Caco-2 (cell line): ENCODE measurements at regions not wholly inside any gene's neighbourhood (a gene's known extent, or its start where the extent isn't known, plus 50 kb on each side); places are given as distances from the start of the nearest gene placed in this dataset.

ENCODE experiments used
- BruUV-seq: library from RNA; stranded (reverse); fragments of 400-500 nt; replicated peaks from 2 replicates; lab custom pipeline; 2021; lab: Mats Ljungman, UMichigan
- CTCF ChIA-PET: fragments of 300-600 bp; sonication (Branson Sonifier 250); formaldehyde crosslinking; loops from one replicate; lab custom pipeline; 2022; ENCODE audit warnings: antibody characterized with exemption; lab: Charles Lee
- POLR2A ChIA-PET: fragments of 300-600 bp; sonication (Branson Sonifier 250); formaldehyde crosslinking; loops from one replicate; lab custom pipeline; 2022; ENCODE audit warnings: antibody characterized with exemption; lab: Charles Lee
- DNase-seq, 2 experiments: peaks; one replicate each; pipeline versions ENCODE4 v3.0.0 to v3.0.0-alpha.2; 2020 to 2022
- H3K27me3 ChIP-seq: replicated peaks from 2 replicates; pipeline ENCODE4 v1.6.0; 2011; ENCODE audit warnings: low read length; ENCODE audit not compliant: control insufficient read depth, insufficient read depth
- H3K36me3 ChIP-seq: 2 replicates; pipeline ENCODE4 v1.5.1; 2011; ENCODE audit warnings: low read length; ENCODE audit not compliant: control insufficient read depth, insufficient read depth
- H3K4me1 ChIP-seq: fragments of 250-450 bp; sonication (Bioruptor Pico); 2 replicates; pipeline ENCODE4 v1.5.1; 2020; ENCODE audit warnings: mild to moderate bottlenecking
- H3K4me3 ChIP-seq: 2 replicates; pipeline ENCODE4 v1.5.1; 2011; ENCODE audit warnings: low read depth, mild to moderate bottlenecking, control low read depth, low read length
- H3K9me3 ChIP-seq: fragments of 250-450 bp; sonication (Bioruptor Pico); 2 replicates; pipeline ENCODE4 v1.5.1; 2020; ENCODE audit warnings: mild to moderate bottlenecking, moderate library complexity
- H3K27ac Mint-ChIP-seq: one replicate; pipeline ENCODE4 v1.8.0; 2022; ENCODE audit warnings: mixed read lengths; ENCODE audit not compliant: unreplicated experiment
- H3K27me3 Mint-ChIP-seq: one replicate; pipeline ENCODE4 v1.8.0; 2022; ENCODE audit warnings: mixed read lengths; ENCODE audit not compliant: insufficient read depth, unreplicated experiment
- H3K36me3 Mint-ChIP-seq: one replicate; pipeline ENCODE4 v1.8.0; 2022; ENCODE audit warnings: mild to moderate bottlenecking, mixed read lengths; ENCODE audit not compliant: insufficient read depth, unreplicated experiment
- H3K4me1 Mint-ChIP-seq: one replicate; pipeline ENCODE4 v1.8.0; 2022; ENCODE audit warnings: low read depth, mixed read lengths; ENCODE audit not compliant: unreplicated experiment
- H3K4me3 Mint-ChIP-seq: one replicate; pipeline ENCODE4 v1.8.0; 2022; ENCODE audit warnings: mild to moderate bottlenecking, moderate library complexity, mixed read lengths; ENCODE audit not compliant: unreplicated experiment
- H3K9me3 Mint-ChIP-seq: one replicate; pipeline ENCODE4 v1.8.0; 2022; ENCODE audit warnings: mixed read lengths; ENCODE audit not compliant: unreplicated experiment
- intact Hi-C: fragments of 100-400 bp; cut with micrococcal nuclease; formaldehyde crosslinking; loops from one replicate; pipeline ENCODE4 v1.10.0; 2022; ENCODE audit not compliant: unreplicated experiment
- TF ChIP-seq, protein P1 (sequence below), 2 experiments: fragments of 200-600 bp in 1 of 2; IDR thresholded peaks; 1 replicate in 1 of 2; 2 replicates in 1 of 2; pipeline versions ENCODE4 v1.5.1 to v1.8.0; 2011 to 2022; ENCODE audit warnings: antibody characterized with exemption in 1 of 2, control low read depth in 1 of 2, inconsistent platforms in 1 of 2, low read depth in 1 of 2, low read length in 1 of 2, mild to moderate bottlenecking in 1 of 2, moderate library complexity in 1 of 2; ENCODE audit not compliant: insufficient read depth in 1 of 2, severe bottlenecking in 1 of 2, unreplicated experiment in 1 of 2

- Histone ChIP-seq H3K27me3 (no peaks in the 10 kb centered on the region; the same call in 1 of the 2 replicates), H3K4me3 (peak overlapping the region; percentile 41), H3K36me3 (no peaks in the 10 kb centered on the region), H3K4me1 (peaks cover 5% of the 10 kb centered on the region; the same call in 1 of the 2 replicates), H3K9me3 (no peaks in the 10 kb centered on the region)
- ChIA-PET POLR2A (interaction anchor here (0.6 kb wide), 3 partner anchors 46 to 115 kb away, joined by 3 to 7 read pairs (median 4); no protein-coding TSS in a partner anchor), CTCF (interaction anchor here (0.5 to 2.2 kb wide), 3 partner anchors 56 to 113 kb away, joined by 4 to 14 read pairs (median 6); no protein-coding TSS in a partner anchor)
- H3K4me3 Mint-ChIP-seq: peak overlapping the region; percentile 68
- peaks cover 9% of the 10 kb centered on the region for H3K27me3 Mint-ChIP-seq
- intact Hi-C loops: loop anchor here (10.0 kb wide), 1 partner anchor 279 kb away; no protein-coding TSS in a partner anchor
- DNase-seq: no peak
- TF ChIP-seq, protein P1, sequence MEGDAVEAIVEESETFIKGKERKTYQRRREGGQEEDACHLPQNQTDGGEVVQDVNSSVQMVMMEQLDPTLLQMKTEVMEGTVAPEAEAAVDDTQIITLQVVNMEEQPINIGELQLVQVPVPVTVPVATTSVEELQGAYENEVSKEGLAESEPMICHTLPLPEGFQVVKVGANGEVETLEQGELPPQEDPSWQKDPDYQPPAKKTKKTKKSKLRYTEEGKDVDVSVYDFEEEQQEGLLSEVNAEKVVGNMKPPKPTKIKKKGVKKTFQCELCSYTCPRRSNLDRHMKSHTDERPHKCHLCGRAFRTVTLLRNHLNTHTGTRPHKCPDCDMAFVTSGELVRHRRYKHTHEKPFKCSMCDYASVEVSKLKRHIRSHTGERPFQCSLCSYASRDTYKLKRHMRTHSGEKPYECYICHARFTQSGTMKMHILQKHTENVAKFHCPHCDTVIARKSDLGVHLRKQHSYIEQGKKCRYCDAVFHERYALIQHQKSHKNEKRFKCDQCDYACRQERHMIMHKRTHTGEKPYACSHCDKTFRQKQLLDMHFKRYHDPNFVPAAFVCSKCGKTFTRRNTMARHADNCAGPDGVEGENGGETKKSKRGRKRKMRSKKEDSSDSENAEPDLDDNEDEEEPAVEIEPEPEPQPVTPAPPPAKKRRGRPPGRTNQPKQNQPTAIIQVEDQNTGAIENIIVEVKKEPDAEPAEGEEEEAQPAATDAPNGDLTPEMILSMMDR (IDR thresholded peaks at IDR 0.05; ENCODE audit: insufficient read depth in 1 of 2, low read depth in 1 of 2, low read length in 1 of 2, severe bottlenecking in 1 of 2, unreplicated experiment in 1 of 2): no peak
- no peaks in the 10 kb centered on the region for H3K9me3 Mint-ChIP-seq
- H3K36me3 Mint-ChIP-seq: no peaks in the 10 kb centered on the region
- BruUV-seq: no TSS peak
- no peak overlapping the region for H3K27ac Mint-ChIP-seq
- H3K4me1 Mint-ChIP-seq: no peaks in the 10 kb centered on the region
Observed at GRCh38 chr12:4164188-4164558, 109.4 kb upstream of the CCND2 start.

DNA sequence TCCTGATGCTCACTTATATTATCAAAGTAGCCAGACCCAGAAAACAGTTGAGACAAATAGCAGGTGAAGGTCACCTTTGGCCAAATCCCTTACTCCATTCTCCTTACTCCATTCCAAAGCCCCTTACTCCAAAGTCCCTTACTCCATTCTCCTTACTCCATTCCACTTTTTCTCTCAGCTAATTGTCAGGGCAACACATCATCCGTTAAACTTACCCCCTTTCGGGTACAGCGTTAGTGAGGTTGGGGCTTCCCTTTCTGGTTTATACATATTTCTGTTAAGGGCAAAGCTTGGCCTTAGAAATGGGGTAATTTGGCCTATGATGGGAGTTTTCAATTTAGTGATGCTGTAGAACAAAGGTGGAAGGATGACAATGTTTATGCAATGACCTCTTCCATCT is 111.8 kb upstream of the CCND2 start:
- no peaks in the 10 kb centered on the region for H3K9me3 Mint-ChIP-seq
- TF ChIP-seq, protein P1 (IDR thresholded peaks at IDR 0.05; ENCODE audit: insufficient read depth in 1 of 2, low read depth in 1 of 2, low read length in 1 of 2, severe bottlenecking in 1 of 2, unreplicated experiment in 1 of 2): no peak
- no peaks in the 10 kb centered on the region for H3K36me3 Mint-ChIP-seq
- ChIA-PET CTCF (no interaction called here), POLR2A (no interaction called here)
- no peaks in the 10 kb centered on the region for H3K9me3 ChIP-seq
- H3K4me1 Mint-ChIP-seq: peaks cover 8% of the 10 kb centered on the region
- H3K36me3 ChIP-seq: no peaks in the 10 kb centered on the region
- DNase-seq: no peak
- no peak overlapping the region for H3K27ac Mint-ChIP-seq
- BruUV-seq: no TSS peak
- H3K4me3 ChIP-seq: no peak overlapping the region
- H3K4me3 Mint-ChIP-seq: no peak overlapping the region
- intact Hi-C loops: loop anchor here (10.0 kb wide), 1 partner anchor 277 kb away; no protein-coding TSS in a partner anchor
- H3K4me1 ChIP-seq: peaks cover 12% of the 10 kb centered on the region; the same call in 1 of the 2 replicates
- H3K27me3 ChIP-seq: no peaks in the 10 kb centered on the region; the same call in 1 of the 2 replicates
- peaks cover 5% of the 10 kb centered on the region for H3K27me3 Mint-ChIP-seq

DNA sequence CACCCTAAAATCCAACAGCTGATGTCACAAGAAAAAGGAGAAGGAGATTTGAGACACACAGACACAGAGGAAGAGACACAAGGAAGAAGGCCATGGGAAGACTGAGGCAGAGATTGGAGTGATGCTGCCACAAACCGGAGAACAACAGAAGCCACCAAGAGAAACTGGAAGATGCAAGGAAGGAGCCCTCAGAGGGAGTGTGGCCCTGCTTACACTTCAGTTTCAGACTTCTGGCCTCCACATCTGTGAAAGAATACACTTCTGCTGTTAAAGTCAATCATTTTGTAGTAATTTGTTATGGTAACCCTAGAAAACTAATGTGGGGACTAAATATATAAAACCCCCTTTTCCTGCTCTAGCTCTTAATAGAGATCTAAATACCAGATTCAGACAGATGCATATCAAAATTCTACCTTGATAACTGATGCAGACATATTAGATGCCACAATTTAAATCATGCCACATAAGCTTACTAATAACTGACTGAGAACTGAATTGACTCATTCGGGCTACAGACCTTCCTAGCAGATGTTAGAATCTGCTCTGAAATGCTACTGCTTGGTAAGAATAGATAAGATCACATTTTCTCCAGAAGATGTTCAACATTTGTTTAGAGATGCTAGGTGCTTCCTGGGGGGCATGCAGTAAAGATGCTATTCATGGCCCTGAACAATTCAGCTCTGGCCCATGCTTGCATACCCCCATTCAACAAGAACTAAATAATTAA is 113.1 kb upstream of the CCND2 start:
- no peaks in the 10 kb centered on the region for H3K36me3 Mint-ChIP-seq
- H3K4me1 ChIP-seq: peaks cover 12% of the 10 kb centered on the region; the same call in 1 of the 2 replicates
- POLR2A ChIA-PET: no interaction called here

More for the DNA sequence above, 113.1 kb upstream of the CCND2 start:
- TF ChIP-seq, protein P1 (IDR thresholded peaks at IDR 0.05; ENCODE audit: insufficient read depth in 1 of 2, low read depth in 1 of 2, low read length in 1 of 2, severe bottlenecking in 1 of 2, unreplicated experiment in 1 of 2): no peak
- CTCF ChIA-PET: no interaction called here
- H3K27me3 ChIP-seq: no peaks in the 10 kb centered on the region; the same call in 1 of the 2 replicates
- H3K27ac Mint-ChIP-seq: no peak overlapping the region
- H3K4me1 Mint-ChIP-seq: peaks cover 11% of the 10 kb centered on the region
- no peaks in the 10 kb centered on the region for H3K9me3 ChIP-seq
- no peak overlapping the region for H3K4me3 ChIP-seq
- no peaks in the 10 kb centered on the region for H3K9me3 Mint-ChIP-seq
- no peaks in the 10 kb centered on the region for H3K36me3 ChIP-seq
- BruUV-seq: no TSS peak
- DNase-seq: no peak
- H3K27me3 Mint-ChIP-seq: no peaks in the 10 kb centered on the region
- intact Hi-C loops: loop anchor here (10.0 kb wide), 1 partner anchor 276 kb away; no protein-coding TSS in a partner anchor
- H3K4me3 Mint-ChIP-seq: no peak overlapping the region
